ENCODE measurements at regions not wholly inside any gene's neighbourhood (a gene's known extent, or its start where the extent isn't known, plus 50 kb on each side); places are given as distances from the start of the nearest gene placed in this dataset.
"Not testable (repeated sequence)": the region's sequence is repeated elsewhere in the genome, so short reads cannot be mapped to it uniquely, and the experiment has no call there.

GRCh38 chr1:118459871-118460270, 274.8 kb upstream of the SPAG17 start:
- Histone ChIP-seq H3K4me2 (ENCODE audit: control insufficient read depth, extremely low read depth, insufficient read depth, low read depth, low read length) (no peak overlapping the region), H3K9ac (ENCODE audit: control insufficient read depth, extremely low read depth, insufficient read depth, low read length) (no peak overlapping the region), H4K20me1 (ENCODE audit: control insufficient read depth, extremely low read depth, insufficient read depth, low read length) (no peaks in the 10 kb centered on the region), H3K36me3 (ENCODE audit: control insufficient read depth in 2 of 2, extremely low read depth in 1 of 2, insufficient read depth in 2 of 2, low read length in 2 of 2) (no peaks in the 10 kb centered on the region), H3K79me2 (ENCODE audit: control insufficient read depth, insufficient read depth, low read length) (no peaks in the 10 kb centered on the region), H3K27ac (ENCODE audit: control insufficient read depth, insufficient read depth, low read length) (no peak overlapping the region), H3K4me1 (ENCODE audit: control insufficient read depth, extremely low read depth, insufficient read depth, low read length) (no peaks in the 10 kb centered on the region), H3K4me3 (ENCODE audit: control insufficient read depth in 2 of 3, extremely low read depth in 1 of 3, insufficient read depth in 2 of 3, low read depth in 1 of 3, low read length in 3 of 3) (no peak overlapping the region), H3K27me3 (ENCODE audit: control insufficient read depth, extremely low read depth, insufficient read depth, low read length) (no peaks in the 10 kb centered on the region), H3K9me1 (ENCODE audit: control insufficient read depth, extremely low read depth, insufficient read depth, low read length) (no peaks in the 10 kb centered on the region), H3K9me3 (ENCODE audit: control insufficient read depth, low read depth, low read length) (no peaks in the 10 kb centered on the region), H2AFZ (ENCODE audit: control insufficient read depth, low read length) (no peak overlapping the region)
- FAIRE-seq = no peak
- dilution Hi-C loops (cut with MboI; ENCODE audit: extremely low pct_ligation_motif_present, low sequenced_read_pairs) = no loop called here
- no peak for DNase-seq (ENCODE audit: low read depth, low spot score)
- TF ChIP-seq CTCF (optimal IDR thresholded peaks at IDR 0.05 in 1 of 3, IDR thresholded peaks at IDR 0.05 in 1 of 3, conservative IDR thresholded peaks at IDR 0.05 in 1 of 3; ENCODE audit: extremely low read depth in 1 of 3, insufficient read depth in 2 of 3, low read length in 3 of 3) (no peak), EZH2 (IDR thresholded peaks at IDR 0.05; ENCODE audit: low read length) (no peak)

- H3K79me2 ChIP-seq (ENCODE audit: control insufficient read depth, insufficient read depth, low read length); DNase-seq (ENCODE audit: low read depth, low spot score); H3K4me1 ChIP-seq (ENCODE audit: control insufficient read depth, extremely low read depth, insufficient read depth, low read length); H3K9me1 ChIP-seq (ENCODE audit: control insufficient read depth, extremely low read depth, insufficient read depth, low read length); H3K36me3 ChIP-seq (ENCODE audit: control insufficient read depth in 2 of 2, extremely low read depth in 1 of 2, insufficient read depth in 2 of 2, low read length in 2 of 2); H3K27ac ChIP-seq (ENCODE audit: control insufficient read depth, insufficient read depth, low read length); H3K4me2 ChIP-seq (ENCODE audit: control insufficient read depth, extremely low read depth, insufficient read depth, low read depth, low read length); H3K27me3 ChIP-seq (ENCODE audit: control insufficient read depth, extremely low read depth, insufficient read depth, low read length); H3K9me3 ChIP-seq (ENCODE audit: control insufficient read depth, low read depth, low read length); H4K20me1 ChIP-seq (ENCODE audit: control insufficient read depth, extremely low read depth, insufficient read depth, low read length); H3K4me3 ChIP-seq (ENCODE audit: control insufficient read depth in 2 of 3, extremely low read depth in 1 of 3, insufficient read depth in 2 of 3, low read depth in 1 of 3, low read length in 3 of 3); dilution Hi-C loops (cut with MboI; ENCODE audit: extremely low pct_ligation_motif_present, low sequenced_read_pairs); FAIRE-seq; H2AFZ ChIP-seq (ENCODE audit: control insufficient read depth, low read length); H3K9ac ChIP-seq (ENCODE audit: control insufficient read depth, extremely low read depth, insufficient read depth, low read length): not testable (repeated sequence)
These were observed 268.8 kb upstream of the SPAG17 start for GRCh38 chr1:118453856-118454255.

- Histone ChIP-seq H3K9ac (ENCODE audit: control insufficient read depth, extremely low read depth, insufficient read depth, low read length) (no peak overlapping the region), H3K27me3 (ENCODE audit: control insufficient read depth, extremely low read depth, insufficient read depth, low read length) (no peaks in the 10 kb centered on the region), H3K27ac (ENCODE audit: control insufficient read depth, insufficient read depth, low read length) (no peak overlapping the region), H3K79me2 (ENCODE audit: control insufficient read depth, insufficient read depth, low read length) (no peaks in the 10 kb centered on the region), H3K4me2 (ENCODE audit: control insufficient read depth, extremely low read depth, insufficient read depth, low read depth, low read length) (no peak overlapping the region), H3K9me1 (ENCODE audit: control insufficient read depth, extremely low read depth, insufficient read depth, low read length) (no peaks in the 10 kb centered on the region), H2AFZ (ENCODE audit: control insufficient read depth, low read length) (no peak overlapping the region), H4K20me1 (ENCODE audit: control insufficient read depth, extremely low read depth, insufficient read depth, low read length) (no peaks in the 10 kb centered on the region), H3K36me3 (ENCODE audit: control insufficient read depth in 2 of 2, extremely low read depth in 1 of 2, insufficient read depth in 2 of 2, low read length in 2 of 2) (no peaks in the 10 kb centered on the region), H3K9me3 (ENCODE audit: control insufficient read depth, low read depth, low read length) (no peaks in the 10 kb centered on the region), H3K4me3 (ENCODE audit: control insufficient read depth in 2 of 3, extremely low read depth in 1 of 3, insufficient read depth in 2 of 3, low read depth in 1 of 3, low read length in 3 of 3) (no peak overlapping the region), H3K4me1 (ENCODE audit: control insufficient read depth, extremely low read depth, insufficient read depth, low read length) (no peaks in the 10 kb centered on the region)
- dilution Hi-C loops (cut with MboI; ENCODE audit: extremely low pct_ligation_motif_present, low sequenced_read_pairs) = no loop called here
- no peak for FAIRE-seq
- DNase-seq (ENCODE audit: low read depth, low spot score) = no peak
- TF ChIP-seq EZH2 (IDR thresholded peaks at IDR 0.05; ENCODE audit: low read length) (no peak), CTCF (optimal IDR thresholded peaks at IDR 0.05 in 1 of 3, IDR thresholded peaks at IDR 0.05 in 1 of 3, conservative IDR thresholded peaks at IDR 0.05 in 1 of 3; ENCODE audit: extremely low read depth in 1 of 3, insufficient read depth in 2 of 3, low read length in 3 of 3) (no peak)
These were observed 260.1 kb upstream of the SPAG17 start for GRCh38 chr1:118445156-118445555.
